HG03432 (cell line): ENCODE measurements at regions not wholly inside any gene's neighbourhood (a gene's known extent, or its start where the extent isn't known, plus 50 kb on each side); places are given as distances from the start of the nearest gene placed in this dataset.

Experiments
- ATAC-seq: cut with Tn5 transposase; IDR thresholded peaks from one replicate; pipeline ENCODE4 v1.9.1; 2021; ENCODE audit warnings: mild to moderate bottlenecking, moderate library complexity; ENCODE audit not compliant: unreplicated experiment

GRCh38 chr1:223445402-223445801, 52.2 kb downstream of the CCDC185 start:
- no peak for ATAC-seq

GRCh38 chr1:223453902-223454301, 60.7 kb downstream of the CCDC185 start:
- ATAC-seq = no peak

GRCh38 chr1:223454959-223455358, 61.7 kb downstream of the CCDC185 start:
- no peak for ATAC-seq

GRCh38 chr1:223455470-223455869, 62.3 kb downstream of the CCDC185 start:
- no peak for ATAC-seq

- no peak for ATAC-seq
Observed at GRCh38 chr1:223456747-223457146, 63.5 kb downstream of the CCDC185 start.

GRCh38 chr1:223460566-223461189, 67.5 kb downstream of the CCDC185 start:
- ATAC-seq = no peak

GRCh38 chr1:223462047-223462630, 68.9 kb downstream of the CCDC185 start:
- no peak for ATAC-seq

- ATAC-seq = no peak
Observed at GRCh38 chr1:223462866-223463404, 69.7 kb downstream of the CCDC185 start.

- ATAC-seq = no peak
Observed at GRCh38 chr1:223466151-223466550, 72.9 kb downstream of the CCDC185 start.

- no peak for ATAC-seq
Observed at GRCh38 chr1:223471566-223471965, 78.4 kb downstream of the CCDC185 start.

- no peak for ATAC-seq
Observed at GRCh38 chr1:223472057-223472456, 78.8 kb downstream of the CCDC185 start.

GRCh38 chr1:223473601-223474344, 80.6 kb downstream of the CCDC185 start:
- no peak for ATAC-seq

GRCh38 chr1:223474804-223475203, 81.6 kb downstream of the CCDC185 start:
- ATAC-seq = no peak

GRCh38 chr1:223477456-223477855, 84.2 kb downstream of the CCDC185 start:
- no peak for ATAC-seq

- no peak for ATAC-seq
Observed at GRCh38 chr1:223478606-223479005, 85.4 kb downstream of the CCDC185 start.

- ATAC-seq = no peak
Observed at GRCh38 chr1:223479261-223479660, 86.0 kb downstream of the CCDC185 start.

- no peak for ATAC-seq
Observed at GRCh38 chr1:223479718-223480425, 86.7 kb downstream of the CCDC185 start.

GRCh38 chr1:223482132-223482531, 88.9 kb downstream of the CCDC185 start:
- no peak for ATAC-seq

GRCh38 chr1:223482766-223483165, 89.6 kb downstream of the CCDC185 start:
- peak; percentile 61 for ATAC-seq

- no peak for ATAC-seq
Observed at GRCh38 chr1:223483511-223483910, 90.3 kb downstream of the CCDC185 start.

GRCh38 chr1:223486366-223486765, 93.2 kb downstream of the CCDC185 start:
- no peak for ATAC-seq
